Fibroblast of gingiva (primary cell): ENCODE measurements at regions not wholly inside any gene's neighbourhood (a gene's known extent, or its start where the extent isn't known, plus 50 kb on each side); places are given as distances from the start of the nearest gene placed in this dataset.

Experiments used
- DNase-seq: peaks from one replicate; pipeline ENCODE4 v3.0.0-alpha.2; 2011; ENCODE audit warnings: low read depth

DNA sequence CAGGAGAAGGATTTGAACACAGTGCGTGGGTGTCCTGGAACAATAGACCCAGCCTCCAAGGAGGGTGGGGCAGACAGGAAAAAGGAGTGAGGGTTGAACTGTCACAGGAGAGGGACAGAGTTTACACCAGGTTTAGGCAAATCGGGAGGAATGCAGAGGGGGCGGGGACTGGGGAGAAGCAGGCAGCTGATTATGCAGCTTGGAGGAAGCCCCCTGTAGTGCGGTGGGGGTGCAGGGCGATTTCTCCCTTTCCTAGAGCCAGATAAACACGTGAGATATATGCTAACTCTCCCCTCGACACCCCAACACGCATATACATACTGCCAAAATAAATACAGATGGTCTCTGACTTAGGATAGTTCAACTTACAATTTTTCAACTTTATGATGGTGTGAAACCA is 108.6 kb upstream of the PRR20G start:
- DNase-seq, result no peak

DNA sequence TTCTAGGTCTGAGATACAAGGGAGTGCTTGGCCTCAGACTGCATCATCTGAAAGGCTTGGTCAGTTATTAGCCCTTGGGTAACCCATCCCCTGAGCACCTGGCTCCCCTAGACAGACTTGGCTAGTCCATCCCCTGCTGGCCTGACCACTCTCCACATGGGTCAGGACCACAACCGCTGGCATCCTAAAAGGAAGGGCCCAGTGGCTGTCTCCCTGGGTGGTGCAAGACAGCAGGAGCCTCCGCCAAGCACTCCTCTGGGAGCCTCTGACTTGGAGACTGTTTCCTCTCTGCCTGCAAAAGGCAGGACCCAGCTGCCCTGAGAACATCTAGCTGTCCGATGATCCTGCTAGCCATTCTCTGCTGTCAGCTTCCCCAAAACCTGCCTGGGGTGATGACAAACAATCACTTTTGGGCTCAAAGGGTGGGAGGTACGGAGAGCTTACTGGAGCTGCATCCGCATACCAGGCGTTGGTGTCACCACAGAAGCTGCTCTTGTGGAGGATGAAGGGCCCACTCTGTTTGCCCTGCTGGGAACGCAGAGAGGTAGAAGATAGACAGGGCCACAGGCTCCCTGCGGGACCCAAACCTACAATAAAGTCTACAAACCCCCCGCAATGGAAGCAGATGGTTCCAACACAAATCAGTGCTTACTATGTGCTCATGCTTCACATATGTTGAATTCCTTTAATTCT is 108.0 kb upstream of the PRR20G start:
- no peak for DNase-seq

DNA sequence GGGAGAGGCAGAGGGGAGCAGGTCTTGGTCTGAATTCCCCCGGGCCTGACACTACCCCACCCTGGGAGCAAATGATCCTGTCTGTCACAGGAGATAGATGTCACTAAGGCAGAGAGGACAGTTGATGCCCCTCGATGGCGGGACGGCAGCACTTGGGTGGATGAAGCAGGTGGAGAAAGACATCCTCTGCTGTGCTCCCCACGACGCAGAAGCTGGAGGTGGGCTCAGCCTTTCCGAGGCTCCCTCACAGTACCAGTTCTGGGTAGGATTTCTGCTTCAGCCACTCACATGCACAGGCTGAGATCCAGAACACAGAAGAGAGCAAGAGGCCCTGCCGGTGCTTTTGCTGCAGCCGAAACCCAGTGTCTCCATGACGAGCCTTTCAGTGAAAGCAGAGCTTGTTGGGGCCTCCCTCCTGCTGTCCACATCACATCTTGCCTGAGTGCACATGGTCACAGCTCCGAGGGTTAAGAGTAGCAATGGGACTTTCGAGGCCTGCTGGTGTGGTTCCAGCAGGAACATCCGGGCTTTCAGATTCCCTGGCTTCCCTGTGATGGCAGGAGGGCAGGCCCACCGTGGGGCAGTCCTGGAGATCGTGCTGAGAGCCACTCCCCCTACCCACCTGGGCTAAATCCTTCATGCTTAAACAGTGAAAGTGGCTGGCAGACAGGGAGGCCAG is 107.3 kb upstream of the PRR20G start:
- DNase-seq, result no peak

DNA sequence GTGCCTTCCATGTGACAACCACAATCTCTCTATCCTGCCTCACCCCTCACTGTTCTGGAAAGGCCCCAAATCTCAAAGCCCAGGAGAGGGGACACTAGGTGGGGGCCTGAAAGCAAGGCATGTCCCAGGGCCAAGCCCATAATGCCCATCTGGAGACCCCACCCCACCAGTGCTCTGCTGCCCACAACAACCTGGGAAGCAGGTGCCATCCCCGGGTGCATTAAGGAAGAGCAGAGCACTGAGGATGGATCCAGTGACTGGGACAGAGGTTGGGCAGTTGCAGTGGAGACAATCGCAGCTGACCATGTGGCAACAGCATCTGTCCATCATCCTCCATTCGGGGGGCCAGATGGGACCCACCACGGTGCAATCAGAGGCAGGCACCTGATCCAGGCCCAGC is 106.2 kb upstream of the PRR20G start:
- no peak for DNase-seq

DNA sequence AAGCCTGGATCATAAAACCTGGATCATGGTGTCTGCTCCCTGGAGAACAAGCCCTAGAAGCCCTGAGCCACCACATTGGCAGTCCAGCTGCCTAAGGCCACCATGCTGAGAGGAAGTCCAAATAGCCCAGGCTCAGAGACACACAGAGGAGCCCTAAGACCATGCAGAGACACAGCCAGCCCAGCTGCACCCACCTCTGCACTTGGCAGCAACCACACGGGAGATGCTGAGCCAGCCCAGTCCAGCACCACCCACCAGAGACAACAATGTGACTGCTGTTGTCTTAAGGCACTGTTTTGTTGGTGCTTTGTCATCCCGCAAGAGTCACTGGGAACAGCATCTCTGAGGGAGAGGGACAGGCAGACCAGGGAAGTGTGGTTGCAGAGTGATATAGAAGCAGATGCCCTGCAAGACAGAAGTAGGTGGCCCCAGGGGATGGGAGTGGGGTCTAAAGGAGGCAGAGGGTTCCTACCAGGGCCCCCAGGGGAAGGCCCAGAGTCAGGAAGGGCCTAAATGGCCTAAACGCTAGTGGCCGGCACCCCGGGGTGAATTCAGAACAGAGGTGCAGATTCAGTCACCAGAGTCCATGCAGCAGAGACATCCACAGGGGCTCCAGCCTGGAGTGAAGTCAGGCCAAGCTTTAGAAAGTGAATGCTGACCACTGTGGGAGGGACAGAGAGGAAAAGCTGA is 105.4 kb upstream of the PRR20G start:
- DNase-seq, result no peak

DNA sequence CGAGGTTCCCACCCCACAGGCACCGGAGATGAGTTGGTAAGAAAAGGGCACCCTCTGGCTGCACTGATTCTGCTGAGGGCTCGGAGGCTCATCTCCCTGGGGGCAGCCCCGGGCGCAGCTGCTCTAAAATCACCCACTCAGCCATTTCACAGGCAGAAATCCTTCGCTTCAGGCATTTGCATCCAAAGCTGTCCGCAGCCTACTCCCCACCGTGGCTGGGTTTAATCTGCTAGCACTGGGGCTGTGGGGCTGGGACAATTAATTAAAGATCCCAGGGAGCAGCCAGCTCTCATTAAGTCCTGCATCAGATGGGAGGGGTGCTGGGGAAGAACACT is 104.3 kb upstream of the PRR20G start:
- no peak for DNase-seq

DNA sequence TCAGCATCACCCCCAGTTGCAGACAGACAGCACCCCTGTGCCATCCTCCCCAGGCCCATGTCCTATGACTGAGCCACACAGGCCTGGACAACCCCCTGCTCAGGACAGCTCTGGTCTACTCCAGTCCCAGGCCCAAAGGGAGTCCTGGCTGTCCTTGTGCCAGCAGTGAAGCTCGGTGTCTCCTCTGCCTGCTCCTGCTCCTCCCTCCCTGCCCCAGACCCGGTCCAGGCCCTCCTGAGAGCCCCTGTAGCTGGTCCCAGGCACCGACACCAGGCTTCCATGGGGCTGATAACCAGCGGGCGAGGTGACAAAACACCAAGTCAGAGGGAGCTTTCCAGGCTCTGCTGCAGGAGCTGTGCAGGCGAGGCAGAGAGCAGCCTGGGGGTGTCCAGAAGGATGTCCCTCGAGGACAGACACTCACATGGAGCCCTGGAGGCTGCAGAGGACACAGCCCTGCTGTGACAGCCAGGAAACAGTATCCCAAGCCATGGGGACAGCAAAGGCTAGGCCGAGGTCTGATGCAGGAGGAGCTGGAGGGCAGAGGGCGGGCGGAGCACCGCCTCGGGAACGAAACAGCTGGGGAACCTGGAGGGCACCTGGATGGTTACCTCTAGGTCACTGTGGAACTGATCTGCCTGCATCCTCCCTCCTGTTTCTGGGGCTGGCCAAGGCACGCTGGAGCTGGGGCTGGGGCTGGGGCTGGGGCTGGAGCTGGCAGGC is 103.8 kb upstream of the PRR20G start:
- no peak for DNase-seq

DNA sequence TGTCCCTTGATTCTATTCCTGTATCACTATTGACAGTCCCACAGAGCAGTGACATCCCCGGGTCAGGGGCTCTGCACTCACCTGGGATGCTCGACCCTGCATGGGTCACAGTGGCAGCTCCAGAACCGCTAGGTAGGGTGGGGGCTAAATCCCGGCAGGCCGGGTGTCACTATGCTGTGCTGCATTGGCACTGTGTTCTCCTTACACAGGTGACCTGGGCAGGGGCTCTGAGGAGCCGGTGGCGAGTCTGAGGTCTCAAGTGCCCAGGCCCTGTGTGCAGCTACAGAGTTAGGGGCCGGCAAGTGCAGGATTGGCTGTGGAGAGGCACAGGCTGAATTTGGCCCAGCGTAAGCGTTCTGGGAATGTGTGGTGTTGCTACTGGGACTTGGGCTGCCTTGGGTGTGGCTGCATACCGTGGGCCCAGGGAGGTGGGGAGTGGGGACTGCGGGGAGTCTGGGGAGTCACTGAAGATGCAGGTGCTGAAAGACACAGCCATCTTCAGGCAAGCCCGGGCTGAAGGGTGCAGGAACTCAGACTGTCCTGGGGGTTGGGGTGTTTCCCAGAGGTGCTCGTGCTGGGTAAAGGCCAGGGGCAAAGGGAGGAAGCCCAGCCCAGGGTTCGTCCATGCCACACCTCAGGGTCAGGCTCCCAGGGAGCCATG is 102.6 kb upstream of the PRR20G start:
- no peak for DNase-seq

DNA sequence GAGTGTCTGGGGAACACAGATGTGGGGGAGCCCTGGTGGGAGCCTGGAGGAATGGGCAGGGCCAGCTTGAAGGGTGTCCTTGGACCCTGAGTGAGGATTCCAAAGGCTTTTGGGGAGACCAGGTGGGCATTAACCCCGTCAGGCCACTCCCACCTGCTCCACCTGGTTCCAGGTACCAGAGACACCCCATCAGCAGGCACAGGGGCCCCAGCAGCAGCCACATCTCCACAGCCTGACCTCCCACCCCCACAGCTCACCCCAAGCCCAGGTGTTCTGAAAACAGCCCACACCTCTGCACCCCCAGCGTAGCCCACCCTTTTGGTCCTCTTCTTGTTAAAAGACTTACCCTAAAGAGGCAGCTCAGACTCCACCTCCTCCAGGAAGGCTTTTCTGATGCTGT is 102.1 kb upstream of the PRR20G start:
- no peak for DNase-seq

DNA sequence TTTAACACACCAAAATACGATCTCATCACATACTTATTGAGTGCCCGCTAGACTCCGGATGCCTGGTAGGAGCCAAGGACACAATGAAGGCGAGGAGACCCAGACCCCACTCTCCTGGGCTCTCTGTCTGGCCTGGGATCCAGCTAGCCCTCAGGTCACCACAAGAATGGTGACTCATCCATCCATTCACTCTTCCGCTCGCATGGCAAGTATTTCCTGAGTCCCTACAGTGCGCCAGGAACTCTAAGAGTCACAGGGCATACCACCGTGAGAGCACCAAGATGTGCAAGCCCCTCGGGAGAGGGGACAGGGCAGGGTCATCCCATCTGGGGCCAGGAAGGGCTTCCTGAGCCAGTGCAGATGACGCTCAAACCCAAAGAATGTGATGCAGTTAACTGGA is 101.6 kb upstream of the PRR20G start:
- DNase-seq, result no peak

DNA sequence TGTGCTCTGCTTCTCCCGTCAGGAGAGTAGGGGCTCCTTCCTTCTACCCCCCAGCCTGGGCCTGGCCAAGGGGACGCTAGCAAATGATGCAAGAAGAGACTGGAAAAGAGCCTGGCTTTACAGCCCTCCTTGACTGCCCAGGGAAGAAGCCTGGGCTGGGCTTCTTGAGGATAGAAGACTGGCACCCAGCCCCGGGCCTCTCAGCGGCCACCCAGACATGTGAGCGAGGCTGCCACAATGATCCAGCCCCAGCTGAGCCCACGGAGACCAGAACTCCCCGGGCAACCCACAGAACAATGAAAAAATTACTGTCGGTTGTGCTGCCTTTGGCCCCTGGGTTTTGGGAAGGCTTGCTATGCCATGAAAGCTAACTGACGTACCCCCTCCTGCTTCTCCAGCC is 100.6 kb upstream of the PRR20G start:
- DNase-seq, result no peak

DNA sequence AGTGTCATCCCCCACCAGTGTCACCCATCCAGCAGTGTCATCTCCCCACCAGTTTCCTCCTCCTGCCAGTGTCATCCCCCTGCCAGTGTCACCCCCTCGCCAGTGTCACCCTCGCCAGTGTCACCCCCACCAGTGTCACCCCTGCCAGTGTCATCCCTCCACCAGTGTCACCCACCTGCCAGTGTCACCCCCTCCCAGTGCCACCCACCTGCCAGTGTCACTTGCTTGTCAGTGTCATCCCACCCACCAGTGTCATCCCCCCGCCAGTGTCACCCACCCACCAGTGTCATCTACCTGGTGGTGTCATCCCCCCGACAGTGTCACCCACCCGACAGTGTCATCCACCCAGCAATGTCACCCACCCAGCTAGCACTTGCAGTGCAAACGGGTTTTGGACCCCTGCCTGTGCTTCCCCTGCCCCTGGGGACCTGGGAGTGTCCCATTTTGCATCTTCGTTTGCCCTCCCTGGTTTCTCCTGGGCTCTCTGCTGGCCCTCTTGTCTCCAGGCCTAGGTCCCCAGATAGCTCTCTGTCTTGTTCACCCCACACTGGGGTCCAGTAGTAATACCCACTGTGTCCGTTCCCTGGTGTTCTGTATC is 99.8 kb upstream of the PRR20G start:
- DNase-seq, result no peak

DNA sequence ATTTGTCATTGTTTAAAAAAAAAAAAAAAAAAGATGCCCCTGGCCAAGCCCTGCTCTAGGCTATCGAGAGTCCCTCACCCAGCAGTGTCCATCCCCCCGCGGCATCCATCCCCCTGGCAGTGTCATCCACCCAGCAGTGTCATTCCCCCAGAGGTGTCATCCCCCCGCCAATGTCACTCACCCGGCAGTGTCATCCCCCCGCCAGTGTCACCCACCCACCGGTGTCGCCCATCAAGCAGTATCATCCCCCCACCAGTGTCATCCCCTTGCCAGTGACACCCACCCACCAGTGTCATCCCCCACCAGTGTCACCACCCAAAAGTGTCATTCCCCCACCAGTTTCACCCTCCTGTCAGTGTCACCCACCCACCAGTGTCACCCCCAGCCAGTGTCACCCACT is 99.3 kb upstream of the PRR20G start:
- DNase-seq, result no peak

DNA sequence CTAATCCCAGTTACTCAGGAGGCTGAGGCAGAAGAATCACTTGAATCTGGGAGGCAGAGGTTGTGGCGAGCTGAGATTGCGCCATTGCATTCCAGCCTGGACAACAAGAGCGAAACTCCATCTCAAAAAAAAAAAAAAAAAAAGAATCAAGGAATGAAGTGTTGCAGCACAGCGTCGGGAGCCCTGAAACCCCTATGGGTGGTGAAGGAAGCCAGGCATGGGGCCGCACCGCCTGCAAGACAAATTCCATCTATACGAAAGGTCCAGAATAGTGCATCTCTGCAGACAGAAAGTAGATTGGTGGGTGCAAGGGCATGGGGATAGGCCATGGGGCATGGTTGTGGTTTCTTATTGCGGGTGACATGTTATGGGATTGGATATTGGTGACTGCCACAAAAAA is 98.6 kb upstream of the PRR20G start:
- DNase-seq, result no peak

DNA sequence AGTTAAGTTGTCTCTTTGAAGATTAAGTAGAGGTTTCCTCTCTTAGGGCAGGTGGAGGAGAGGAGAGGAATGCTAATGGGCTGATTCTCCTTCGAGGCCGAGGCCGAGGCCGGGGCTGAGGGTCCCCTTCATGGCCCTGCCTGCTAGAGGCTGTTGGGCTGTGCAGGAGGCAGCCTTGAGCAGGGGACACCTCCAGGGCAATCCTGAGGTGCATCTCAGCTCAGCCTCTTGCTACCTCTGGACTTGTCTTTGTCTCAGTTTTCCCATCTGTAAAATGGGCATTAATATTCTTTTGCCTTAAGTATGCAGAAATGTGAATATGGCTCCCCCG is 97.7 kb upstream of the PRR20G start:
- no peak for DNase-seq

DNA sequence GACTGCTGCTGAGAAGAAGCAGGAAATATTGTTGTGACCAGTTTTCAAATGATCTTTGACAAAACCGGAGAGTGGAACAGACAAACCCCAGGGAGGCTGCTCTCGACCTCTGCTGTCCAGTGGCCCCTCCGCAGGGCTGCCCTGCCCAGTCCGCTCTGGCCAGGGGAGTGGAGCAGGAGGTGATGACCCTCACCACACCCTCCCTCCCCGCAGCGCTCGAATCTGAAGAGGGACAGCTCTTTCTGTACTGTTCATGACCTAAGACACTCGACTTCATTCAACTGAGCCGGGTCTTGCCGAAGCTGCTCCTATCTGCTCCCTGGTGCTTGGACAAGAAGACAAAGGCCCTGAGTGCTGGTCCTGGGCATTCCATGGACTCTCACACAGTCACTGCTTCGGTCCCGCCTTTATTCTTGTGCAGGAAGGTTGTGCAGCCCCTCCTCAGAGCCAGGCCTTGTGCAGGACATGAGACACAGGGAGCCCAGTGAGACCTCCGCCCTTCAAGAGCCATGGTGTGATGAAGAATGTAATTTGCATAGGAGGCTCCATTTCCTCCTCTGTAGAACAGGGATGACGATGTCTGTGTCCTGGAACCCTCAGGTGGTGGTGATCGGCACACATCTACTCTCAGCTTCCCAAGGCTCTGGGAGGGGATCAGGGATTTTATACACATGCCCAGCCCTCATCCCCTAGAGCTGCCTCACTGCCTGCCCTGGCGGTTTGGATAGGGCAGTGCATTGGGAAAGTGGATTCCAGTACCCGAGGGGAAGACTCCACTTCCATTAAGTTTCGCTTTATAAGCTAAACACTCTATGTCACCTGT is 97.1 kb upstream of the PRR20G start:
- DNase-seq, result no peak

DNA sequence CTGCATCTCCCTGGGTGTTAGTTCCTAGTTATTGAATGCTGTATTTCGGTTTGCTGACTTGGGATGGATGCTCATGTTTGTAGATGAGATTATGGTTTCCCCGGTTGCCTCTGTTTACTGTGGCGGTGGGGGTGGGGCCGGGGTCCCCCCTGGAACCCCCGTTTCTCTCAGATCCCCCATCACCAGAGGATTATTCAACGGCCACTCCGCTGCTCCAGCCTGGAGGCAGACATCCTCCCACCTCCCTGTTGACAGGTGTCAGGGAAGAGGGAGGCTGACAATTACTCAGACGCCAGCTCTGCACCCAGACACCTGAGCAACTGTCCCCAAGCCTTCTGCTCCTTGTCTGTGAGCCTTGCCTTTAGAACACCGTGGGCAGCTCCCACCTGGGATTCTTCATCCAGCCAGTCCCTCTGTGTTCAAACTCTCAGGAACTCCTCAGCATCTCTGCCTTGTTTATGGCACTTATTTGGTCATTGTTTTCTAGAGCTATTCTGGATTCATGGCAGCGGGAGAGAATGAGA is 95.9 kb upstream of the PRR20G start:
- no peak for DNase-seq

DNA sequence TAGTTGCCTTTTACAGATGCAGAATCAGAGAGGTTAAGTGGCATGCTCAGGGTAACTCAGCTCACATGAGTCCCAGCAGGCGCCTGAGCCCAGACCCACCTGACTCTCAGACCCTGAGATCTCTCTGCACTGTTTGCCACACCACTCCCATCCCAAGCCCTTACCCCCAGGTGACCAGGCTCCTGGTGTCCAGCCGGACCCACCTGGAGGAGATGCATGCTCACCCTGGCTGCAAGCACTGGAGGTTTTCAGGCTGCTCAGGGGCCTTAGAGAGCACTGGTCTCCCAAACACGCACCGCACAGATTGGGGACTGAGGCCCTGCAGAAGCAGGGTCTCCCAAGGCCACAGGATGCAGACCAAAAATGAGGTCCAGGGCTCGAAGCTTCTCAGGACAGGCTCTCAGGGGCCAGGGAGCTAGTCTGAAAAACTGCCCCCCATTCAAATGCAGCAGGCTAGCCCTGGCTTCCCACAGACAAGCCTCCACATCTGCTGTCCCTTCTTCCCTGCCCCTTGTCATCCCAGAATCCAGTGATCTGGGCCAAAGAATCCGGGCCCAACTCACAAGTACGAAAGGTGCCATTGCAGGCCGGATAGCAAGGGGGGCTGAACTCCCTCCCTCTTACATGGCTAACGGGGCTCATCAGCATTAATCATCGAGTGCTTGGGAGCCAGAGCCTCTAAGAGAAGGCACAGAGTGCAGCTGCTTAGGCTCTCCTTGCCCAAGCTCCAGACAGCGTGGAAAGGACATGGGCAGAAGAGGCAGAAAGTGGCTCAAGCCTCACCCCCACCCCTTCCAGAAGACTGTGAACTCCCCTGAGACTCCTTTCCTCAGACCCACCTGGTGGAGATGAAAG is 90.2 kb upstream of the PRR20G start:
- no peak for DNase-seq

DNA sequence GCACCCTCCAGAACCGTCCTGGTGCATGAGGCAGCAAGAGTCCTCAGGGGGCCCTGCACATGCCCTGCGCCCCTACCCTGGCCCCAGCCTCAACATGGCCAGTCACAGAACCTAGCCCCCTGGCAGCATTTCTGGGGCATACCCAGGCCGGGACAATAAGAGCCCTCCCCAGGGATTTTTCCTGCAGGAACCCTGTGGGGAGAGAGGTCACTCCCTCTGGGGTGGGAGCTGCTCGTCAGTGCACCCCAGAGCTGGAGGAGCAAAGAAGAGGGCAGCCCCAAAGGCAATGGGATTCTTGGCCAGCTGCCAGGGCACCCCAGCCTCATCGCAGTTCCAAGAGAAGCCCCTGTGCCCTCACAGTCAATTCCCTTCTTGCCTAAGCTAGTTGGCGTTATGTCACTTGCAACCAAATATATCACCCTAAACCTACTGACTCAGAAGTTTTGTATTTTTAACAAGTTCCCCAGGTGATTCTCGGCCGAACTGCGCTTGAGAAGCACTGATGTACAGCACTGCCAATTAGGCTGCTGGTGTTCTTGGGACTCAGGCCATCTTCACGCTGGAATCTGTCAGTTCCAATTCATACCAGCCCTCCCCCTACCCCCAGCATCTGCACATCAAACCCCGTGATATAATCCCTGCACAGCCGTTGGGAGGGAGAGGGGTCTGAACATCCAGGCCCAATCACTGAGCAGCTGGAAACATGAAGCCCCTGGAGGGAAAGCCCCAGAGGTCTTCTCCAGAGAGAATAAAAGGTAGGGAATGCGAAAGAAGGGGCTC is 87.5 kb upstream of the PRR20G start:
- DNase-seq, result no peak
